HG02759 (cell line): ENCODE measurements at regions not wholly inside any gene's neighbourhood (a gene's known extent, or its start where the extent isn't known, plus 50 kb on each side); places are given as distances from the start of the nearest gene placed in this dataset.

Source experiments
- ATAC-seq: cut with Tn5 transposase; IDR thresholded peaks from one replicate; pipeline ENCODE4 v1.9.1; 2021; ENCODE audit warnings: mild to moderate bottlenecking, moderate library complexity; ENCODE audit not compliant: unreplicated experiment

DNA sequence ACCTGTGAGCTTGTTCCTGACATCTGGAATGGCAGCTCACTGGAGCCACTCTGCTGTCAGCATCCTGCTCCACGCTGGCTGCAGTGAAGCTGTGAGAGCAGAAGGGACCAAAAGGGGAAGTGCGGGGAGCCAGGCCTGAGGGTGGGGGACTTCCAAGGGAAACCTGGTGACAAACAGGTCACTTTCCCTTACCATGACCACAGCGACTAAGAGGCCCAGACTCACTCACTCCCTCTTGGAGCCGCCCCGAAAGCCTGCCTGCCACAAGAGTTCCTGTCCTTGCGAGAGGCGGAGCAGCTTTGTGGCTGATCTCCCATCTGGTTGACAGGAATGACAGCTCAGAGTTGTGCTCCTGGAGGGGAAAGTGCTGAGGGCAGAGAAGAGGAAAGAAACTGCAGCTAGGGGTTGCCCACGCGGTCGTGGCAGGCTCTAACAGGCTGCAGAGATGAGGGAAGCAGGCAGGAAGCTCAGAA is 183.8 kb upstream of the NTM start:
- ATAC-seq = peak; percentile 96

DNA sequence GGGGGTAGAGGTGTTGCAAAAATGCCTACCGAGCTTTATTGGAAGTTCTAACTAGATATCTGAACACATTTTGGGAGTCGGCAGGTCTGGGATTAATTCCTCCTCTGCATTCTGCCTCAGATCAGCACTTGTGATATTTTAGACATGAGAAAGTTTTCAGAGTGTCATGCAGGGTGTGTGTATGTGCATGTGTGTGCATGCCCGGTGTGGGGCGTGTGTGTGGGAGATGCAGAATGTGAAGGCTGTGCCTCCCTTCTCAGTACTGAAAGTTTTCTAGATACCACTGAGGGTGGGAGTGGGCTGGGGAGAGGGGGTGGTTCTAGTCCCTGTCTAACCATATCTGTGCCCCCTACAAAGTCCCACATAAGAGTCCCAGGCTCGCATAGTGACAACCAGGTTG is 180.0 kb upstream of the NTM start:
- ATAC-seq = no peak

DNA sequence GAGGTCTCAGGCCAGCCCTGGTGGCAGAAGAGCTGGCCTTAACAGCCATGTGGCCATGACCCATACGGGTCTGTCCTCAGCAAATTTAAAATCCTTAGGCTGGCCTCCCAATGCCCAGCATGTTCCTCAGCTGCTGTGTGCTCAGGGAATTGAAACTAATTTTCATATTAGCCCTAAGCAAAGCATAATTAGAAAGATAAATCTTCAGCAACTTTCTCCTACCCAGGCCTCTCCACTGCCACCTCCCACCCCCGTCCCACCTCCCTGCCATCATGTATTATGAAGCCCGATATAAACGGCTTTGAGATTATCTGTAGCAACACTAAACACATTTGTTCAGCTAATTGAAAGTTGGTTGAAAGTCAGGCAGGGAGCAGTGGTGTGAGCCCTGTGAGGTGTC is 178.8 kb upstream of the NTM start:
- ATAC-seq = no peak

DNA sequence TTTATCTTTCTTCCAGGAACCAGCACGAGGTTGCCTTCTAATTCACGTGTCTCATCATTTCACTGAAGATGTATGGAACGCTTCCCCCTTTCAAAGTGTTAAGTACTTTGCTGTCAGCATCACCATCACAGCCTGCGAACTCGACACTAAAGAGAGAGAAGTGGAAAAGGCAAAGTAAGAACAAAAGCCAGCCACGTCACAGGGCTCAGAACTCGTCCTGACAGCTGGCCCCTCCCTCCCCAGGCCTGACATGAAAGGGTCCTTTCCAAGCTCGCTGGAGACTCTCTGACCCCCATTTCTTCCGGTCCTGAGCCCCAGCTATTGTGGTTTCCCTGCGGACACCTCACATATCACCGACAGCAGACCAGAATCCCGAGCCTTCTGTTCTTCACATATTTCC is 177.8 kb upstream of the NTM start:
- no peak for ATAC-seq

DNA sequence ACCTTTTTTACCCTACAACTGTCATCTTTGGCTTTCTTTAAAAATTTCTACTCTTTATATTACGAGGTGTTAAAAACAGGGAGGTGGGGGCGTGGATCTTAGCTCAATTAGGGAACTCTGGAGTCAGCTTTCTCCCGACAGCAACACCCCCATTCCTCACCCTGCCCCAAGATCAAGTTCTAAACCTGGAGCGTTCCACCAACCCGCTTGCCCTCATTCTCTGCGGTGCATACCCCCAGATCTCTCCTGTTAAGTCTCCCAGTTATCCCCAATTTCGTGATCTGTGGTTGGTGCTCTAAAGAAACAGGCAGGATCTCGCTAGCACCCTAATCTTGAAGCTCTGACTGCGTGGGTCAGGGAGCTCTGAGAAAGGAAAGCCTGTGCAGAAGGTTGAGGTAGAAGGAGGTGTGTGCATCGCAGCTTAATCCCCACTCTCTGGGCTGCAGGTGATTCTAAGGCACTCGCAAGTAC is 177.3 kb upstream of the NTM start:
- no peak for ATAC-seq

DNA sequence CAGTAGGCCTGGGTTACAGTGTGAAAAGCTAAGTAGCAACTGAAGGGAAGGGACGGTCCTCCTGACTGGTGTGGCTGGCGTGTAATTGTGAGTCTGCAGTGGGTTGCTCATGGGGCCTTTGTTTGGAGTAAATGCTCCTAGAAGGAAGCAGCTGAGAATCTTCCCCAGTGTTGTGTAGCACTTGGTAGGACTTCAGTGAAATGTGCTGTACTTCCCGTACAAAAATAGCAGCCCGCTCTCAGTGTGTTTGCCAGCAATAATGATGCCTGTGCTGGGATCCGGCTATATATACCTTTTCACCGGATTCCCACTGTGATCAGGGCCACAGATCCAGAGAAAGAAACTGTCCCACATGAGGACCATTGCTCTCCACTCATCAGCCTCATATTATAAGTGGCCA is 175.7 kb upstream of the NTM start:
- no peak for ATAC-seq

DNA sequence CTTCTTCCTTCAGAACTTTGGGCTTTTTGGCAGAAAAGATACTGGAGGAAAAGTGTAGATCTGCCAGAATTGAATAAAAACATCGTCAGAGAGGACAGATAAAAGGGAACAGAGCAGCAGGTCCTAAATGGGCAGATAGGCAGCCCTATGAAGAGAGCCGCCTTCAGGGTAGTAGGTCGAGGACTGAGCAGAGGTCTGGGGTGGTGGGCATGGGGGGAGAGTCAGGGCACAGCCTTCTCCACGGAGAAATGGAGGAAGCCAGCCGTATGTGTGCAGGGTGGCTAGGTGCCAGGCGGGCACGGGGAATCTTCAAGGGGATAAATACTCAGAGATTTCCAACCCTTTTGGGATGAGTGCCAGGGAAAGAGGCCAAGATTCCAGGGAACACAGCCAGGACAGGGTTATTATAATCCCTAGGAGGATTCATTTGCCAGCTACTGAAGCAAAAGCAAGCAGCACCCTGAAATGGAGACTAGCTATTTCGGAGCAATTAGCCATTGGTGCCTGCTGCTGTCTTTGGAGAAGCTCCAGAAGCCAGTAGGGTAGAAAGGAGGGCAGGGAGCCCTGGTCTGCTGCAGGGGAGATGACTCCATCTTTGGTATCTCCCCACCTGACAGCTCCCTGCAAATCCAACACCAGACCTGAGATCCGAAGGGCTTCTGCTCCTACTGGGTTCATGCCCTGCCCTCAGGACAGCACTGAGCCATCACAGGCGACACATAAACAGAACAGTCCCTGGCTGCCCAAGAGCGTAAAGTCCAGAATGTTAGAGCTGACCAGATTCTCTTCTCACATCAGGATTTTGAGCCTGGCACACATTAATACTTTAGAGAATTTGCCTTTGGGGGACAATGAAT is 174.5 kb upstream of the NTM start:
- ATAC-seq = no peak

DNA sequence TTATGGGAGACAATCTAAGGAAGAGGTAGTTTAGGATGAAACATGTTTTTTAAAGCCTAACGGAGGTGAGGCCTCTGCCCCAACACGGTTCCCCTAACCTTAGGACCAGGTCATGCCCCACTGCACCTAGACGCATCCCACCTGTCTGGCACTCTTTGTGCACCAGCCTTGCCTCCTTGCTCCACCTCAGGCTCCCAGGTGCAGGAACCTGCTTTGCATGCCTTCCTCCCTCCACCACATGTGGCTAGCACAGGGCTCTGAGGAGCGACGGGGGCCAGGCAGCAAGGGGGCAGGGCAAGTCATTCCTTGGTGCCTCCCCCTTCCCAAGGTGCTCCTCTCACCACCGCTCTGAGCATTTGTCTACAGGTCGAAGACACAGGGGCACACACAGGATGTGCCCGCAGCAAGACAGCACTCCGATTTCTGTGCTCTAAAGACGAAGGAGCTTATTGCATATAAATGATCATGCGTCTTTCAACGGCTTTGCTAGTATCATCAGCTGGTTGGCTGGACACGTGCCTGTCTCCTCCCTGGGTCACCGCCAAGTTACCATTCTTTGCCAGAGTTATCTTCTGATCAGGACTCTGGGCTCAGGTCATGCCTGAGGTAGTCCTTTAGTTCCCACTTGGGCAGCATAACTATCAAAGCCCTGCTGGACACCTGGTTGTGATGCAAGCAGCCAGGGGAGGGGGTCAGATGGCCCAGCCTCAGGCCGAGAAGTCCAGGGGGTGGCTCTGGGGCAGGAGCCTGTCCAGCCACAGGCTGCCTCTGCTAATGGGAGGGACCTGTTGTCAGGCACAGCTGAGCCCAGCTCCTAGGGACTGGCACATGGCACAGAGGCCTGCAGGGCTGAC is 172.0 kb upstream of the NTM start:
- ATAC-seq = no peak

DNA sequence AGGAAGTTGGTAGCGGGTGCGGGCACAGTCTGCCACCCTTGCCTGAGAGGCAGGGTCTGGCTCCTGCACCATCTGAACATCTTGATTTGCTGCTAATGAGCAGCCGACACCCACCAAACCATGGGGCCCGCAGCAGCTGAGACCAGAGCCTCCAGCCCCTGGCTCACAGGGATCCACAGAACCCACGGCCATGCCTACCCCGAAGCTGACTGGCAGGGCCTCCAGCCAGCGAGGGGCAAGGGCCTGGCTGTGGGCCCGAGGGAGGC is 171.5 kb upstream of the NTM start:
- ATAC-seq = no peak

DNA sequence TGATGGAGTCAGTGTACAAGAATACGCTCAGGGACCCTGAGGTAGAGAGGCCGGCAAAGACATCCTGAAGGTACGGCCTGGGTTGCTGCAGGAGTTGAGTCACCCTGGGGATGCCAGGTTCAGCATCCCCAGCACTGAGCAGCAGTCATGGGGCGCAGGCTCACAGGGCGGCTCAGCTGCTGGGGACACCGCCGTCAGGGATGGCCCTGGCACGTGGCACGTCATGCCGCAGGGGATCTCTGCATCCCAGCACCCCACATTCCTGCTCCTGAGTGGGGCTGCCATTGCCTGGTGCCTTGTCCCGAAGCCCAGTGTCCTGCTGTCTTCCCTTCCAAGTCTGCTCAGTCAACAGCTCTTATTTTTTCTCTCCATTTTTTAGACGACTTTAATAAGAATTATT is 168.7 kb upstream of the NTM start:
- ATAC-seq = no peak

DNA sequence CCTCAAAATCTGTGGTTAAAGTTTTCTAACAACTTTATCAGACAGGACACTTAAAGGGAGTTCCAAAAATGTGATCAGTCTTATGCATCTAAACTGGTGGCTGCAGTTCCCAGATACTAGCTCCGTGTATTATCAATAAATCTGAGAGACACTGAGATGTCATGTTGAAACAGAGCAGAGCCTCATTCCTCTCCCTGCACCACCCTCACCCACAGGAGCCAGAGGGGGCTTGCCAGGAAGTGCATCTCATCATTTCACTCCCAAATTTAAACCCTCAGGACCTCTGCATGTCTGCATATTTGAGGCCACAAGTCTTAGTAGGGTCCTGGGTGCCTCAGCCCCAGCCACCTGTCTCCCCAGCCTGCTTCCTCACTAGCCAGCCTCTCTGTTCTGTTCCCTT is 167.4 kb upstream of the NTM start:
- ATAC-seq = no peak

DNA sequence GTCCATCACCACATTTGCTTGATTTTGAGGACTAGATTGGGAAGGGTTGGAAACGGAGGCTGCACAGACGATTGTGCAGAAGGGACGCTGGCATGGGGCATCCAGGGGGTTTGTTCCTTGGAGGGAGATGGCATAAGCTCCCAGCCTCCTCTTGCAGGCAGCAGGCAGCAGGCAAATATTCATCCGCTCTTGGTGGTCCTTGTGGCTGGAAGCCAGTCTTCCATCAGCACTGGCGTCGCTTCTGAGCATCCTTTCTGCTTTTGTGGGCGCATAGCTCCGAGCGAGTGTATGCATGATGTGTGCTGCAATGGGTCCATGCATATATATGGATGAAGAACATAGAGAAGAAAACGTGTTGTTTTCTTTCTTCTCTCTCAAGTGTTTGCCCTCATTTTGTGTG is 166.1 kb upstream of the NTM start:
- ATAC-seq = no peak

DNA sequence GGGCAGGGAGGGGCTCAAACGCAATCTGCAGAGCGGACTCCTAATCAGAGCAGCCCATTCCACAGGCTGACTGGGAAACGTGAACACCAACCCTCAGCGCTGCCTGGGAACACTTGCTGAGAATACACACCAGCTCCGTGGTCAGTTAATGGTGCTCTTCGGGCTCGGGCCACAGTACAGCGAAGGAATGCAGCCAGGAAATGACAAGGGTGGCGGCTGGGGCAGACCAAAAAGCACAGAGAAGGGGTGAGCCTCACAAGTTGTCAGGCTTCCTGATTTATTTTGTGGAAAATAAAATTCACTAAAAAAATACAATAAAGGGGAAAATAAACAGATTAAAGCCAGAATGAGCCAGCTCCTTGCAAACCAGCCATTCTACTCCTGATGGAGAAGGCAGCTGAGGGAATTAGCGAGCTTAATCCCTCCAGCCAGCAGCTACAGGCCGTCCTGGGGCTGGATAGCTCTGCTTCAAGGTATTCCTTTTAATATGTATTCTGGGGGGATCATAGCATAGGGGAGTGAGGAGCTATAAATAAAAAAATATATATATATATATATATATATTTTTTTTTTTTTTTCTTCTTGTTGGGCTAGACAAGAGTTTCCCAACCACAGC is 165.5 kb upstream of the NTM start:
- no peak for ATAC-seq

DNA sequence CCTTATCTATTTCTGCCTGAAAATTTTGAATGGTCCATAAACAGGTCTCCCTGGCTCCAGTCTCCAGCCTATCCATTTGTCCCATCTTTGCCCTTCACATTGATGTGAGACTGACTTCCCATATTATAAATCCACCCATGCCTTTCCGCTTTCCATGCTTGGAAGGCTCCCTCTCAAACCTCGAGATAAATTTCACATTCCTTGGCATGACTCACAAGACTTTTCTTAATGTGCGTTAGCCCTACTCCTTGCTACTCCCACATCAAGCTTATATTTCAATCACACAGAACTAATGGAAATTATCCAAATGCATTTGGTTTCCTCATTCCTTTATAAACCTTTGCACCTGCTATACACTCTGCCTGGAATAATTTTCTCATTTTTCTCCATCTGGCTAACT is 163.7 kb upstream of the NTM start:
- ATAC-seq = no peak

DNA sequence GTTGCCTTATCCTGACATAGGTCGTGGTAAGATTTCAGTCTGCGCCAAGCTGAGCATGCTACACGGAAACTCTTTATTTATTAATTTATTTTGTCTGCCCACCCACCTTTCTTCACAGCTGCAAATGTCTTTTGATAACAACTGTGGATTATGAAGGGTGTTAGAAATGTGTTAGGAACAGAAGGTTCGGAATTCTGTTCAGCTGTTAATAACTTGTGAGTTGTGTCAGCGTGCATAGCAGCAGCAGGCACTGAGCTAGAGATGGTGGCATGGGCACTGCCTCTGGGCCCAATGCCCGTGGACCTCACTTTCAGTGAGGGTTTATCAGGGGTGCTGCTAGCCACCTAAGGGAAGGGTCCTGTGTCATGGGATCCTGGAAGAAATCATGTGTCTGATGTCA is 162.5 kb upstream of the NTM start:
- ATAC-seq = no peak

DNA sequence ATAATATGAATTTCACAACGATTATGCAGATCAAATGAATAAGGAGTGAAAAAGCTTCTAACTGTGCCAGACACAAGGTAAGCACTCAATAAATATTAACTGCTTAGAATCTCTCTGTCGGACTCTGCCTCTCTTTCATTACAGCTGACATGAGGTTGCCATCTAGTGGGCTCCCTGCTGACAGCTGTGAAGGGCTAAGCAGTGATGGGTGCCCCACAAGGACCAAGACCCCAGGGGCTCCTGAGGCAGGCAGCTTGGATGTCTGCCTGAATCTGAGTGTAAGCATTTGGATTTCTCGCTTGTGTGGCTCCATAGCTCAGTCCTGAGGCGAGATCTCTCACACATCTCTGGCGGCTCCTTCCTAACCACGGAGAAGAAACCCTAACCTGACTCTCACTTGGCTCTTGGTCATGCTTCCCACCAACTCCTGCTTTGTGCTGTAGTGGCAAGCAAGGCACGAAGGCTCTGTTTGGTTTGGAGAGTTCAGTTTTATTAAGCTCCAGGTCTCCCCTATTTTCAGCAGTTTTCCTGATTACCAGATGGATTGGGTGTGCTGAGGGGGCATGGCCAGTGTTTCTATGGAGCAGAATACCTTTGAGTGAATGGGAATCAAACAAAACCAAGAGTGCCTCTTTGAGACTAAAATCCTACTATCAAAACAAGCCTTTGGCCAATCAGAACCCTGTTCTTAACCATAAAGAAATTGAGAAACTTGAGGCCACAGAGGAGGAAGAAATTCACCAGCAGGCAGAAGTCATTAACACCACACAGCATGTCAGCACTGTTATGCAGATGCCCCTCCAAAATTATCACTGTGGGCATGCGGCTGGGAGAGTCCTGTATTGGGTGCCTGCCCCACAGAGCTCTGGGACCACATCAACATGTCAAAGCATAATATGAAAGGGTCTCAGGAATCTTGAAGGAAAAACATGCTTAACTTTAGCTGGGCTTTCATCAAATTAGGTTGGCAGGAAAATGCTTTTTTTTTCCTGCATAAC is 152.8 kb upstream of the NTM start:
- ATAC-seq = no peak

DNA sequence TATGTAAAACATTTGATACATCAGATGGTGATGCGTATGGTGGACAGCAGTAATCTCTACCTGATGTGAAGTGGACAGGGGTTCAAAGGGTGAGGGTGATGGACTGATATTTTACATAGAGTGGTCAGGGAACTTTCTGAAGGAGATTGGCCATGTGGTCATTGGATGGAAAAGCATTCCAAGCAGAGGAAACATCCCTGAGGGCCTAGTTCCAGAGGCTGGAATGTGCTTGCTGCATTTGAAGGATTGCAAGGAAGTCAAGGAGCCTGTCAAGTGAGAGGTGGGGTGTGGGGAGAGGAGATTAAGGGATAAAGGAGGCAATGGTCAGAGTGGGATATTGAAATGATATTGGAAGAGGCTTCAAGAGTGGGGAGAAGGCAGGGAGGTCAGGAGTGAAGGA is 151.9 kb upstream of the NTM start:
- ATAC-seq = no peak

DNA sequence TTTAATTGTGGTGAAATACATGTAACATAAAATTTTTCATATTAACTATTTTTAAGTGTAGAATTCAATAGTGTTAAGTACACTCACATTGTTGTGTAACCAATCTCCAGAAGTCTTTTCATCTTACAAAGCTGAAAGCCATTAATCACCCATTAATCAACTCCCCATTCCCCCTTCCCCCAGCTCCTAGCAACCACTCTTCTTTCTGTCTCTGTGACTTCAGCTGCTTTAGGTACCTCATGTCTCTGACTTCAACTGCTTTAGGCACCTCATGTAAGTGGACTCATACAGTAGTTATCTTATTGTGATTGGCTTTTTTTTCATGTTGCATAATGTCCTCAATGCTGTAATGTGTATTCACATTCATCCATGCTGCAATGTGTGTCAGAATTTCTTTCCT is 150.8 kb upstream of the NTM start:
- ATAC-seq = no peak

DNA sequence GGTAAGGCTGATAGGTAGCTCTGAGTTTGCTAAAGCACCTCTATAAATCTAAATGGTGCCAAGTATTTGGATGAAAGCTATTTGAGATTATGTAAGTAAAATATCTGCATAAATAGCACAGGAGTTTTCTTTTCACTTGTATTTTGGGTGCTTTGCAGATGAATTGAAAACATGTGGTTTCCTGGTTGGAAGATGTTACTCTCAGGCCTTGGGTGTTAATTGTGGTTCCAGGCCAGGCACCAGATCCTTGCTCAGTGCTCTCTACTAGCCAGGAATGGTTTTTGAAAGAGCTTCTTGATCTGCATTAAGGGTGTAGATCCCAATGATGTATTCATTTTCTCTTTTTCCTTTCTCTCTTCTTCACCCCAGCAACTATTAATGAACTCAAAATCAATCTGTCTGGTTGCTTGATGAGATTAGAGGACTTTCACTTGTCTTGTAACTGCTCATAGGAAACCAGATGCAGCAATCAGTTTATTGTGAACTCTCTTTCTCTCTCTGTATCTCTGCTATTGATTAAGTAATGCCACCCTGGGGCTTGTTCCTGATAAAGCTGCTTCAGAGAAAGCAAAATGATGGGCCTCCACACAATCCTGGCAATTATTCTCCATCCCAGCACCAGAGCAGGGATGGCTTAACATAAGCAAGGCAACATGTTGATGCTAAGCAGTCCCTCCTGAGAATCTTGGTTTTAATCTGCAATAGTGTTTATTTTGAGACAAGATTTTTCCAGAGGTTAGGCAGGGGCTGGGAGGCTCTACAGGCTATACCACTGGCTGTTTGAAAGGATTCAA is 147.0 kb upstream of the NTM start:
- ATAC-seq = no peak

DNA sequence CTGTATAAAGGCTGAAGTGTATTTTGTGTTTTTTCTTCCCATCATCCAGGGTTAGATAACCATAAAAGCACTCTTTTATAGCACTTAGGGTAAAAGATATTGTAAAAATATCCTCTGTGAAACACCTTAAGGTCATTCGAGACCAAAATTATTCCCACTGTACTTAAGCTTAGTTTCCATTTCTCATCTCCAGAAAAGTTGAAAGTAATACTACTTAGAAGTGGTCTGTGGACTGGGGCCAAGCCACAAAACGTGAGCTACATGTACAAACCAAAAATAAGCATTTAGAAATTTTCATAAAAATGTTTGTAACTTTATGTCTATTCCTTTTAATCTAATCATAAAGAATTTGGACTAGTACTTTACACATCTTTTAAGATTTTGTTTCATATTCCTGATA is 142.0 kb upstream of the NTM start:
- no peak for ATAC-seq
